HPDE6-E6E7 (cell line): ENCODE measurements at regions not wholly inside any gene's neighbourhood (a gene's known extent, or its start where the extent isn't known, plus 50 kb on each side); places are given as distances from the start of the nearest gene placed in this dataset.

Source experiments
- DNase-seq: peaks from one replicate; pipeline ENCODE4 v3.0.0; 2011; ENCODE audit warnings: missing footprints; ENCODE audit errors: extremely low spot score

DNA sequence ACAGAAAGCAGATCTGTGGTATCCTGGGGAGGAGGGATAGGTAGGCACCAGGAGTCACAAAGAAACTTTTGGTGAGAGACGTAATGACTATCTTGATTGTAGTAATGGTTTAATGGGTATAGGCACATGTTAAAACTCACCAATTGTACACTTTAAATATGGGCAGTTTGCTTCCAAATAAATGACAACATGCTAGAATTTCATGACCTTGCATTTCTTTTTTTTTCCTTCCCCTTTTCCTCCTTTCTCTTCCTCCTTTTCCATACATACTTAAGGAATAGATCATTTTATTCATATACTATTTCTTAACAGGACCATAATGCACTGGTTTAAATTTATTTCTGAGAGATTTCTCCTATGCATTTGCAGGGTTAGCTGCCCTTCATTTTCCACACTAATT lies 341.8 kb downstream of the TMEM182 start:
- DNase-seq: no peak

DNA sequence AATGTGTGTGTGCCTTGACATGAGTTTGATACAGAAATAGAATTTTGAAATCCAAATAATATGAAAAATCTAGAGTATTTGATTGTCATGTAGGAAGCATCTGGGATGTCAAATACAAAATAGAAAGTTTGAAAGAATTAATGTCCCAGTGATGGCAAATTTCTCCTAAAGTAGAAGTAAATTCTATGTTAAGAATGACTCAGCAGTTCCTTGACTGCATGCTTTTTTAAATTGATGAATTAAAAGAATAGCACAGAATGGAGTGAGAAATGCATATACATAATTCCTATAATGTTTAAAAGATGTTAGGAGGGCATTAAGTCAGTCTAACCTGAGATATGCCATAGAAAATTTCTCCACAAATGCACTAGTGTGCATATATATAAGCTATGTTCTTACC lies 357.5 kb downstream of the TMEM182 start:
- no peak for DNase-seq

DNA sequence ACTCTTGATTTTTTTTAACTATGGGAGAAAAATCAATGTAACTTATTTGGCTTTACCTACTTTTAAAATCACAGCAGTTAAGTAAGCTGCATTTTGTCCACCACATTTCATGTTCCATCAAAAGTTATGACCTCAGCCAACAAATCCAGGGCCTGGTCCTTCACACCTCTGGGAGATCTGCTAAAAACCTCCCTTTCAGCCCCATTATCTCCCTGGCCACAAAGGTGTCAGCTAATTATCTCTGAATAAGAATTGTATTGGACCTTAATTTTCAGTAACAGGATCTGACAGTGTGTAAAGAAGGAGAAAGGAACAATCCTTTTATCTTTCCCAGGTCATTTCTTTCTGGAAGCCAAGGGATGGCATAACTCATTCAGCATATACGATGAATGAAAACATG lies 359.3 kb downstream of the TMEM182 start:
- DNase-seq: no peak

DNA sequence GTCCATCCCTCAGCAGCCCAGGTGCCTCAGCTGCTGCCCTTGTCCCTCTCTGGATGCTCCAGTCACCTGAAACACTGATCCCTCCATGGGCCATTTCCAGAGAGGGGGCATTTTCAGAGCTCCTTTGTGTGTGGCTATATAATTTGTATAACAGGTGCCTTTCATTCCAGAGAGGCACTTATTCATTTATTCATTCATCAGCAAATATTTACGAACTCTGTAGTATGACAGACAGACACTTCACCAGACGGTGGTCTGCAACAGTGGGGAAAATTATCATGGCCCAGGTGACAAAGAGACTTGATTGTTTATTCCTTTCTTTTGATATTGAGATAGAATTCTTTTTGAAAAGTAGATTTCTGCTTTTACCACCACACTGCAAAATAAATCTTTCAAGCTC lies 361.7 kb downstream of the TMEM182 start:
- no peak for DNase-seq

DNA sequence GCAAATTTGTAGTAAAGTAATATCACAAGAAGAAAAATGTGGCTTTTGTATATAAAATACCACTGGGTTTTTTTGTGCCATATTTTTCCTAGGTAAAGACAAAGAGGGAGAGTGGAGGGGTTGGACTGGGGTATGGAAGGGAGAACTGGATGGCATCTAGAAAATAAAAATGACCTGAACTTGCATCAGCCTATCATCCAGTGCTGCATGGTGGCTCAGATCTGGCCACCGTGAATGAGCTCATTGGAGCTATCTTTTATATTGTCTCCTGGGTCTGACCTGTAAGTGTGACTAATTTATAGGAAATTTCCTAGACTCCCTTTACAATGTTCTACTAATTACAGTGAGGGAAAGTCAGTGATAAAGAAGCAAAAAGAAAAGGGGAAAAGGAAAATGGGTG lies 369.0 kb downstream of the TMEM182 start:
- DNase-seq: no peak

DNA sequence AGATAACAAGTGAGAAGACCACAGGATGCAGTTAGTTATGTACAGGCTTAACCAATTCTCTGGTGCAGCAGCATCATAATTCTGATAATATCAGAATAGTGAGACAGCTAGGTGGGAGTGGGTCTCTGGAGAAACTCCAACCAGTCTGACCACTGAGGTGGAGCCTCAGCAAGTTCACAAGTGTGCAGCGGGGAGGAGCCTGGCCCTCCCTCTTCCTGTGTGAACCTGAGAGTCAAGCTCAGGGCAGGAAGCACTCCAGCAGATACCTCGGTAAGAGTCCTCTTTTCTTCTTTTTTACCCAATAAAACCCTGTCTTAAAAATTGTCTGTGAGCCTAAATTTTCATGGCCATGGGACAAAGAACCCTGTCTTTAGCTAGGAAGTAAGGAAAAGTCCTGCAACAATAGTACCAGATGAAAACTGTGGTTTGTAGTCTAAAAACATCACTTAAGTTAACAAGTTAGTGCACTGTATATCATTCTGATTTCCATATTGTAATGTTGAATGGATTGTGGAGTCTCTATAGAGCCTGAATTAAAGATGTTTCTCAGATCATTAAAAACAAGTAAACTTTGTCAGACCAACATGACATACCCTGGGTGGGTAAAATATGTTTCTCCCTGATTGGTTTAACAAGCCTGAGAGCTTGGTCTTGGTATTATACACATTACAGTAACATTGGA lies 370.8 kb downstream of the TMEM182 start:
- no peak for DNase-seq

DNA sequence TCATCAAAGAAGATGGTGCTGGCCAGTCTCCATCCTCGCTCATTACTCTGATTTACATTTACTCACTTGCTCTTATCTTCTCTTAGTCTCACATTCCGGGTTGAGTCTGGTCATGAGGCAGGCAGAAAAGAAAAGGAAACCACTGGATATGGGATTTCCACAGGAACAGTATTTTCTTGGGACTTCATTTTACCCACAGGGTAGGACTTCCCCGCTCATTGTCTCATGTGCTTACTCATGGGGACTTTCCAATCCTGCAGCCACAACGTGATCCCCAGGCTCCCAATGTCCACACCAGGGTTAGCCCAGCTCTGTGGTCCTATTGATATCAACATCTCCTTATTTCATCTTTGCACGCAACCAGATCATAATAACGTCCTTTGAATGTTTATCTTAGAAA lies 373.8 kb downstream of the TMEM182 start:
- DNase-seq: no peak

DNA sequence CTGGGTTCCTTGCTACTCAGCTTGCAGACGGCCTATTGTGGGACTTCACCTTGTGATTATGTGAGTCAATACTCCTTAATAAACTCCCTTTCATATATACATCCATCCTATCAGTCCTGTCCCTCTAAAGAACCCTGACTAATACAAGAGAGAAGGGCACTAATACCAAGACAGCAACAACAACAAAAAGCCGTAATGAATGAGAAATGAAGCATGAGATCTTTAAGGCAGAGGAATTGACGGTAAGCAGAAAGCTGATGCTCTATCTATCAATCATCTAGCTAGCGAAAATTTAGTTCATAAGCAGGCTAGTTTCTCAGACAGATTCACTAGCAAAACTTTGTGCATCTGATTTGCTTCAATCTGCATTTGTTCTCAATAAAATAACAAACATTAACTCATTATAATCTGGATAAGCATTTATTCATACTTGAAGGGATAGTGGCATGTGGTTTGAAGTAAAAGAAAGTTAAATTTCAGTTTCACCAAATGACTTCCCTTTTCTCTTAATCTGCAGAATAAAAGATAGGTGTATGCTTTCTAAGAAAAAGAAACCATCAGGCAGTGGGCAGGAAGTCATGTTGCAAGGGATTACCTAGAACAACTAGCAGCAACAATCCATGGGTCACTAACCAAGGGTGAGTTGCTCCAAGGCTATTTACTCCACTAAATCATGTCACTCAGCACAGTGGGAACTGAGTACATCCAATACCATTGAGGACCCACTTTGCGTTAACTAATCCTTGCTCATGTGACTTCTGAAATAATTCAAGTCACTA lies 376.5 kb downstream of the TMEM182 start:
- no peak for DNase-seq

DNA sequence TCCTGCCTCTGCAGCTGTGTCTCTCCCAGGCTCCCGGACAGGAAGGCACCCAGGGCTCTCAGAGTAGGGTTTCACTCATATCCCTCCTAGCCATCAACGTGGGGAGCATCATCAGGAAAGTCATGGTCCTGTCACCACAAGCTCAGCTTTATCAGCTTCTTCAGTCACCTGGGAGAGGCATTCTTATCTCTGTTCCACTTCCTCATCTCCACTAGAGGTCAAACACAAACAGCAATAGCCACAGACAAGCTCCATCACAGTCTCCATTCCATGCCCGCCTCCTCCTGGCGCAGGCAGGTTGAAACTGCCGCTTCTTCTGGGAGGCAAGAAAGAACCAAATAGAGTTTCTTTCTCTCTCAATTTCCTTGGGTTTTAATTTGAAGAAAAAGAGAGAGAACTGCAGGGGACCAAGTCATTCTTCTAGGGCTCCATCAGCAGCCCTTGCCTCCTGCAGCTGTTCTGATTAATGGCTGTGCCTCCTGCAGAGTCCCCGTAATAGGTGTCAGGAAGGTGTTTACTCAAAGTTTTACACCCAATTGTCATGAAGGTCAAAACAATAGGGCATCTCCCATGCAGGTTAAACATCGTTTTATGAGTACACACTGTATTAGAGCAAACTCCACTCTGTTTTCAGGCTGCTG lies 377.9 kb downstream of the TMEM182 start:
- DNase-seq: no peak

DNA sequence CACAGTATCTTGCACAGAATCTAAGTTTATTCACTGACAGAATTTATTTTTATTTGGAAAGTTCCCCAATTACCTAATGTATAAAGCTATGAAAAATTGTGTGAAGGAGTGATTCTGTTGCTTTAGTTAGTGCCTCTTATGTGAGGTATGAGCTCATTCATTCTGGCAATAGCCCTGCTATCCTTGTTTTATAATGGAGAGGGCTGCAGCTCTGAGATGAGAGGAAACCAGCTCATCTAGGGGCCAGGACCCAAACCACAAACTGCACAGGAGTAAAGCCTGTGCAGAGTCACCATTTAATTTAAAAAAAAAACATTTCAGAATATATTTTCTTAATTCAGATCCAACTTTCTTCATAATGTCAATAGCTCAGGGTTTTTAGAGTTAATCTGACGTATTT lies 383.0 kb downstream of the TMEM182 start:
- no peak for DNase-seq

DNA sequence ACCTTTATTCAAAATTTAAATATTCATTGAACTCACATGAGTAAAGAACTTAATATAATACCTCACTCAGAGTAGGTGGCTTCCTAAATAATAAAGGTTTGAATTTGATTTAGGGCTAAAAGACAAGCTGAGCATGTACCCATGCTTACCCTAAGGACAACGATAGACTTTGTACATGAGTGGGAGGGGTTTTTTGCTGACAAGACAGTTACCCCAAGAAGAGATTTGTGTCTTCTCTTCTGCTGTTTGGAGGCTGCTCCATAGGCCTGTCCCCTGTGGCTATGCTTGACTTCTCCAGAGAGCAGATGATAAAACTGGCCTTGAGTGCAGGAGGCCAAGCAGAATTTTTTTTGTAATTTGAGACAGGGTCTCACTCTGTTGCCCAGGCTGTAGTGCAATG lies 383.9 kb downstream of the TMEM182 start:
- no peak for DNase-seq

DNA sequence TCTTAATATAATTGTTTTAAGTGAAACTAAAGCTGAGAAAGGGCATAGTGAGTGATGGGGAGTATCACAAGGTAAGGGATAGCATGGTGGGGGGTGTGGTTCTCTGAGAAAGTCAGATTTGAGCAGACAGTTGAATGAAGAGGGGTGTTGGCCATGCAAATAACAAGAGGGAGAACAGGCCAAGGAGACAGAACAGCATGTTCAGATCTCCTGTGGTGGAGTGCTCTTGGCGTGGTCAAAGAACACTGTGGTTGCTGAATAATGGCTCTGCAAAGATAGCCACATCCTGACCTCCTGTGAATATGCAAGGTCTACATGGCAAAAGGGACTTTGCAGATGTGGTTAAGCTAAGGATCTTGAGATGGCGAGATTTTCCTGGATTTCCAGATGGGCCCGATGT lies 389.2 kb downstream of the TMEM182 start:
- no peak for DNase-seq

DNA sequence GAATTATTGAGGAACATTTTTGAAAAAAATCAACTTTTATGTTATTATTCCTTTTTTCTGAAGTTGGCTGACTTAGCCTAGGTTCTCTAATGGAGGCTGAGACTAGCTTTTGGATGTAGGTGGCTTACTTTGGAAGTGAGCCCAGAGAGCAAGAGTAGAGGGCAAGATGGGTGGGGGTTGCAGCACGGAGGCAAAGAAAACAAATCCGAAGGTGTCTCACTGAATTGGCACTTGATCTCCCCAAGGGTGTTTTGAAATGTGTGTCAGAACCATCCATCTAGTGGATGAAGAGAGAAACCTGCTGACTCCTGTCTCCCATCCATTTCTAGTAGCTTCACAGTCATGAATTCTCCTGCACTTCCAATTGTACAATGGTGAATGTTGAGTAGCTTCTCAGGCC lies 390.7 kb downstream of the TMEM182 start:
- DNase-seq: no peak

DNA sequence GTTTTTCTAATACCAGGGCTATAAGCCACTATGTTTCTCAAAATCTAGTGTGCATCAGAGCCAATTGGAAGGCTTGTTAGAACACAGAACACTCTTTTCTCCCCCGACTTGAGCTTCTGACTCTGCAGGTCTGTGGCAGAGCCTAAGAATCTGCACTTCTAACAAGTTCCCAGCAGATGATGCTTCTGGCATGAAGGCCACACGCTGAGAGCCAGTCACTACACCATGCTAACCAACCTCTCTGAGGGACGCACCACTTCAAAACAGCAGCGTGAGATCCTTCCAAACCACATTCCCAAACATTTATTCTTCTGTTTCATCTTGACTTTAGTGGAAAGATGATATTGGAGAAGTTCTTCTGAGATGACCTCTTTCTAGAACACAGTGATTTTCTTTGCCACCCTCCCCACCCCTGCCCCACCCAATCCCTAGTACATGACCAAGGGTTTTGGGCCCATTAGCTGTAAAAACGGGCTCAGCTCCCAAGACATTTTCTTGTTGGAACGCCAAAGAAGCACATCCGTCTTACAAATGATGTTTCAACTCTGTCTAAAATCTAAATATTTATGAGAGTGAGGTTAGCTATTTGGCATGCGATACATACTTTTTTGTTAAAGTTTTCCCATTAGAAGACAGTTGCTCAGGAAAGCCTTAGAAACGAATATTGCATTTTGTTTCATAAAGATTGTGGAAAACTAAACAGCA lies 391.9 kb downstream of the TMEM182 start:
- no peak for DNase-seq

DNA sequence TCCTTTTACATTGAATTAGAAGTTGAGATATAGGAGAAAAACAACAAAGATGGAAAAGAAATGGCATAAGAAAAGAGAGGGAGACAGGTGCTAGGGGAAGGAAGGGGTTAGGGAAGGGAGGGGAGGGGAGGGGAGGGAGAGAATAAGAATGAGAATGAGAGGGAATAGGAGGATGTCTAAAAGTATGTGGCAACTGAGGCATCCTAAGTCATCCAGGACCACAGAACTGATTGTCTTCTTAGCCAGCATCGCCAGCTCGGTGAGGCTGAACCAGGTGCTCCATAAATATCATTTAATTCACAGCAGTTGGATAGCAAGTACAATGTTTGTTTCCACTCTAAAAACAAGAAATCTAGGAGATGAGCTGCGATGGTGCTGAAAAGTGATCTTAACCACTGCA lies 393.5 kb downstream of the TMEM182 start:
- no peak for DNase-seq

DNA sequence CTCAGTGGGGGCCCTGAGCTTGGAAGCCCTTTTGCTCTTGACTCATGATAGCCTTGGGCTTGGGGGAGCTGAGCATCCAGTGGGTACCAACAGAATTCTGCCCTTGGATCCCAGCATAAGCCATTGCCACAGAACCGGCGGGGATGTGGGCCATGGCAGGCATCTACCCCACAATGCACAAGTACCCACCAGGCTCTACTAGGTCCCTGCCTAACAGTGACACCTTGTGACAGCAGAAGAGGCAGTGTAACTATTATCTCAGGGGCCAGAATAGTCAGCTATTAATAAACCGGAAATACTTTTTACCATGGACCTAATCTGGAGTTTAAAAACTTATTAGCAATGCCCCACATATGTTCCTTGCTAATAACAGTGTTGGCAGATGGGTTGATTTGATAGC lies 397.2 kb downstream of the TMEM182 start:
- no peak for DNase-seq

DNA sequence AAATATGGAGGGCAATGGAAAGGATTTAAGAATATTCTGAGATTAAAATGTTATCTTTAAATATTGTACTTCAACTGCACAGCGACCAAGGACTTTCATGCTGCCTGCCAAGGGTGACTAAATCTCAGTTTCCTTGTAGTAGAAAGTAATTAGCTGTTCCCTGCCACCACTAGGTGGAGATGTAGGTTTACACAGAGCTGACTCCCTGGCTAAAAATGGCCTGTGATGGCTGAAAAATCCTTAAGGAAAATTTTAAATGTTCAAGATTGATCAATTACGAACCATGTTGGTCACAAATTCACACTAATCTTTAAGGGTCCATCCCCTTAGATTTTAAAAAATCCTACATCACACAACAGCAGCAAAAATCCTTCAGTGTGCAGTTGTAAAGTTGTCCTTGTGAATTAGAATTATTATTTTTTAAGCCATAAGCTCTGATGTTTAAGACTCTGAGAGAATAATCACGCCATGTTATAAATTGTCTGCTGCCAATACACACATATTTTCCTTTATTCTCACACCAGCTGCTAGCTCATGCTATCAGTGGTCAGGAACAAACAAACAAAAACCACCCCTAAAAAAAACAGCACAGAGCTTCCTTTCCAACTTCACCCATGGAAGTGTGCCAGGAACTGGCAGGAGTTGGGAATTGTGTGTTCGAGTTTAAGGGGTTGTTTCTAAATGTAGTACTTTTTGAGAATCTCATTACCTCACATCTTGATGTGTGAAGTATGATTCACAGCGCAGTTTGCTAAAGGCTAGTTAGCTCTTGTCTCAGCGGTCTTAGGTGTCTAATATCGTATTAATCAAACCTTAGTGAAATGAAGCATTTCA lies 399.8 kb downstream of the TMEM182 start:
- DNase-seq: peak; percentile 63

DNA sequence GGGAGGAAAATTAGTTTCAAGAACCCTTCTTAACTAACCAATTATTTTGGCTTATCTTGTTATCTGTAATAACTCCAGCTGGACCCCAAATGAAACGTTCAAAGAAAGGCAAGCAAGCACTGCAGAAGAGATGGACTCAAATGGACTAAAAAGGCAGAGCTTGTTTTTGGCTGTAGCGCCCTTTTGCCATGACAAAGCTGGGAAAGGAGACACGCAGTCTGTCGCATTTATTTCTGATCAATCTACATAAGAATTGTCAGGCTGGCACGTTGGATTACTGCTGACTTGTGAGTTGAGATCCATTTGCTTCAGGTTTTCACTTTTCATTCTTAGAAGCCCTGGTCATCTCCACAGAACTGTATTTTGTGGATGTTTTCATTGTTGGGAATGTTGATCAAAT lies 402.9 kb downstream of the TMEM182 start:
- DNase-seq: no peak

DNA sequence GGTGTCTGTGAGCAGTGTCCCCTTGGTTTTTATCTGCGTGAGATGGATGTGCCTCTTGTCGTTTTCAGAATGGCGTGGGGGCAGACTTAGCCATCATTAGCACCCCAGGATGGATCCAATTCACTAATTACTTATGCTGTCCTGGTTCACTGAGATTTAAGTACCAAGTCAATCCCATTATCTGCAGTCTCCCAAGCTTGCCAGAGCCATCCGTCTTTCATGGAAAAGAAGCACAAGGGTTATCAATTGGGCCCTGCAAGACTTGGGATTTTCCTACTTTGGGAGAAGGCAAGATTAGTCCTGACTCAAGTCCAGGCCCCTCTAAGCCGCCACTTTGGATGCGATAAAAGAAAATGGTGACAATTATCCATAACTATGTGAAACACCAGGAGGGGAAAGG lies 404.0 kb downstream of the TMEM182 start:
- no peak for DNase-seq

DNA sequence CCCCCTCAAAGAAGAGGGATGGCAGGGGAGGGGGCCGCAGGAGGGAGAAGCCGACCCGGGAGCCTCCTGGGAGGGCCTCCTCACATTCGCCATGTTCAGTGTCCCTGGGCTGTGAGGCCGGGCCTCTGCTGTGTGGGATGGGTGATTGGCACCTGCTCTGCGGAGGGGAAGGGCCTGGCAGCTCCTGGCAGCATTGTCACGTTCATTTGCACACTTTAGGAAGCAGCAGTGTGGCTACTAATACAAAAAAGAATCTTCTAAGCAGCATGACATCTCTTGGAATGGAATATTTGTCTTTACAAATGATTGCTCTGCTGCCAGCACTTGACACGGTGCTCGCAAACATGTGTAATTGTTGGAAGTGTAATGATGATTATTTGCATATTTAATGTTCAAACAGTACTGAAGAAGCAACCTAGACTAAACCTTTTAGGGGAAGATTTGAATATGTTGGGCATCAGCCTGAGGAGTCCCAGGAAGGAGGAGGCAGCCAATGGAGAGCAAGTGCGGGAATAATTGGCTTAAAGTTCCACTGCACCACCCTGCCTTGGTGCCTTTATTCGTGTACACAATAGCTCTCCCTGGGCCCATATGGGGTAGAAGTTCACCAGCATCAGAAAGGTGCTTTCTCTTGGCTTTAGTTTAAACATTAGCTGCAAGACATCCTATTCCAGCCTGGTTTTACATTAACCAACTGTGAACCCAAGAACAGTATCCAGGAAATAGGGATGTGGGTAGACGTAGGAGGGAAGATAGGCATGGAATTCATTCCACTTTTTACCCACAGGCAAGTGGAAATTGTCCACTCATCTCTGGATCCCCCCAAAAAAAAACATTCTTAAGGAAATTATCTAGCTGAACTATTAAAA lies 404.9 kb downstream of the TMEM182 start:
- no peak for DNase-seq

DNA sequence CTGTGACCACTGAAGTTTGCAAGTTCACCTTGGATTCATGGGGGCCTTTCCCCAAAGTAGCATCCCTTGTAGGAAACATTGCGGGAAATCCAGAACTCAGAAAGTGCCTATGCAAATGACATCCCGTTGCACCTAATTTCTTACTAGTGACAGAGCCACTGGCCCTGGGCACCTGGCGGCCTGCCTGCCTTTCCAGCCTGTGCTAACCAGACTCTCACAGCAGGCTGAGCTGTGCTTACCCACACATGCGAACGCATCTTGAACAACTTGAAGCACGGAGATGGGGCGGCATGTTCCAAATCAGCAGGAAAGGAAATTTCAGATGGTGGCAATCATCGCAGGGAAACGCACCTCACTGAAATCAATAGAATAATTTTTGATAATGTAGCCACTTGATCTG lies 405.8 kb downstream of the TMEM182 start:
- DNase-seq: no peak
